COR-L47 (cell line): ENCODE measurements at regions not wholly inside any gene's neighbourhood (a gene's known extent, or its start where the extent isn't known, plus 50 kb on each side); places are given as distances from the start of the nearest gene placed in this dataset.
A peak's percentile ranks its signal among the peaks of the same experiment; 100 is the strongest.
"Not testable (repeated sequence)": the region's sequence is repeated elsewhere in the genome, so short reads cannot be mapped to it uniquely, and the experiment has no call there.

Experiments
- DNase-seq: peaks from one replicate; lab custom pipeline; 2025; lab: John Stamatoyannopoulos, UW

GRCh38 chr11:71182791-71183677 is 69.3 kb downstream of the SHANK2 start:
- DNase-seq: peak; percentile 75

DNA sequence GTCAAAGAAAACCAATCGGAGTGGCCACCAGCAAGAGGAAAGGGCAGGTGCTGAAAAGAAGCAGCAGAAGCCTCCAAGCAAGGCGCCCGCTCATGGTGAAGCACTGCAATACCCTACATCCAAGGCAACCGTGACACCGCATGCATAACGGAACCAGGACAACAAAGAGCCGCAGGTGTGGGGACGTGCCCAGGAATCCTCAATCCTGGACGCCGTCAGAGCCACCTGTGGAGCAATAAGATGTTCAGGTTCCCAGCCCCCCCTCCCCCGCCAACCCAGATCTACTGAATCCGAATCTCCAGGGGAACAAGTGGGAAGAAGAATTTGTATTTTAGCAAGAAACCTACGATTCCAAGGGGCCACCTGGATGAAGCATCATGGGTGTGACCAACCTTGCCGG is 70.8 kb downstream of the SHANK2 start:
- no peak for DNase-seq

- no peak for DNase-seq
Measured at GRCh38 chr11:71180694-71181470, 71.5 kb downstream of the SHANK2 start.

GRCh38 chr11:71179877-71180605 is 72.3 kb downstream of the SHANK2 start:
- no peak for DNase-seq

GRCh38 chr11:71178076-71178475 is 74.3 kb downstream of the SHANK2 start:
- no peak for DNase-seq

- no peak for DNase-seq
Measured at GRCh38 chr11:71176812-71177211, 75.6 kb downstream of the SHANK2 start.

DNA sequence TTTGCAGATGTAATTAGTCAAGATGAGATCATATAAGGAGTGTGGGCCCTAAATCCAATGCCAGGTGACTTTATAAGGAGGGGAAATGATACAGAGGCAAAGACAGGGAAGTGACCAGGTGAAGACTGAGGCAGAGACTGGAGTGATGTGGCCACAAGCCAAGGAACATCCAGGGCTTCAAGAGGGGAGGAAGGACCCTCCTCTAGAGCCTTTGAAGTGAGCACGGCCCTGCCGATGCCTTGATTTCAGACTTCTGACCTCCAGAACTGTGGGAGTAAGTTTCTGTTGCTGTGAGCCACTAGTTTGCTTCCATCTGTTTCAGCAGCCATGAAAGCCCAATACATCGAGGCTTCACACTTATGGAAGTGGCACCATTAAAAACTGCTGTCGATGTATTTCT is 78.7 kb downstream of the SHANK2 start:
- no peak for DNase-seq

- DNase-seq: no peak
Measured at GRCh38 chr11:71172680-71173079, 79.7 kb downstream of the SHANK2 start.

DNA sequence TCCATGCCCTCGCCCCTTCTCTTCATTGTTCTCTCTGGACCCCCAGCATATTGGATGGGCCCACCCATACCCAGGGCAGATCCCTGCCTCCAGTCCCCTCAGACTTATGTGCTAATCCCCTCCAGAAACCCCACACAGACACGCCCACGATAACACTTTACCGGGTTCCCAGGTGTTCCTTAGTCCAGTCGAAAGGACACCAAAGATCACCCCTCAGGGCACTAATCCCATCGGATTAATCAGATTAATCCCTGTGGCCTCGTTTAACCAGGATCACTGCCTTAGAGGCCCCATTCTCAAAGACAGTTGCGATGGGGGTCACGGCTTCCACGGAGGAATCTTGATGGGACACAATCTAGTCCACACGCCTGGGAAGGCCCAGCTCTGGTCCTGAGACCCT is 80.8 kb downstream of the SHANK2 start:
- no peak for DNase-seq

GRCh38 chr11:71170624-71171423 is 81.6 kb downstream of the SHANK2 start:
- DNase-seq: no peak

GRCh38 chr11:71169313-71169712 is 83.1 kb downstream of the SHANK2 start:
- no peak for DNase-seq

- not testable (repeated sequence) for DNase-seq
Measured at GRCh38 chr11:71167814-71168213, 84.6 kb downstream of the SHANK2 start.

GRCh38 chr11:71165771-71166170 is 86.6 kb downstream of the SHANK2 start:
- no peak for DNase-seq

GRCh38 chr11:71164621-71165020 is 87.8 kb downstream of the SHANK2 start:
- DNase-seq: no peak

DNA sequence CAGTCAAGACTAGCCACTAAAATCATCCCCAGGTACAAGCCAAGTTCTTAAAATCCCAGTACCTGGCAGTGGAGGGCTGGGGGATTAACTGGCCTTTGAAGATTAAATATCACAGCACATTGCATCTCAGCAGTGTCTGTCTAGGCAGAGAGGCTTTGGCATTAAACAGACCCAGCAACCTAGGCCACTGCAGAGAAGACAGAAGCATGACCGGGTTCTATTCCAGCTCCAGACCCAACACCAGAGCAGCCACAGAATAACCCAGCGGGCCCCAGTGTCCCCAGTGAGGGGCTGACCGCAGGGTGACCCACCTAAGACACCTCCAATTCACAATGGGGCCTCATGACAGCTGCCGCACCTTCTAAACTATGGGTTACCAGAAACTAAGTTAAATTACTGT is 88.2 kb downstream of the SHANK2 start:
- no peak for DNase-seq

- no peak for DNase-seq
Measured at GRCh38 chr11:71163371-71163770, 89.0 kb downstream of the SHANK2 start.

DNA sequence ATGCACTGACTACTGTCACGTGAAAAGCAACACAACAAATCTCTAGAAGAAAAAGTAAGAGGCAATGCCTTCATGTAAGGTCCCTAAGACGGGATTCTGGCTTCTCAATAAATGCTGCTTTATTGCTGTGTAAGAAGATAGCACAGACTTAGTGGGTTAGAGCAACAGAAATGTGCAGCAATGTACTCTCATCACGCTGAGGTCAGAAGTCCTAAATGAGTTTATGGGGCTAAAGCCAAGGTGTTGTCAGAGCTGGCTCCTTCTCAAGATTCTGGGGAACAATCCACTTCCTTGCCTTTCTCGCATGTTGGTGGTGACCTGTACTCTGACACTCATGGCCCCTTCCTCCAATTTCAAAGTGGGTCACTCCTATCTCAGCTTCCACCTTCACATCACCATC is 93.4 kb downstream of the SHANK2 start:
- no peak for DNase-seq

DNA sequence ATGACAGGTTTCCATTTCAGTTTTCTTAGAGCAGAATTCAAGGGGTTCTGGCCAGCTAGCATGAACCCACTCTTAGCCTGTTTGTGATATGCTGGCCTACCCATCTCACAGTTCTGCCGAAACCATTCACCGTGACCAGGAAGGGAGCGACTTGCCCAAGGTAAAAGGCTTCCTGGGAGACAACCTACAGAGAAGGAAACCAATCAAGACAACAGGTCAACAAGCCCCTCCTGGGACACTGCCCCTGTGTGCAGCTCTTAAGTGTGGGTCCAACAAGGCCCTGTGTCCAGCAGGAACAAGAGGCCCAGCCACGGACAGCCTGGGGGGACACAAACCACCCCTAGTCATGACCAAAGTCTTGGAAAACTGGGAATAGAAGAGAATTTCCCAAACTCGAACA is 94.7 kb downstream of the SHANK2 start:
- DNase-seq: not testable (repeated sequence)

GRCh38 chr11:71156301-71156700 is 96.1 kb downstream of the SHANK2 start:
- DNase-seq: no peak

DNA sequence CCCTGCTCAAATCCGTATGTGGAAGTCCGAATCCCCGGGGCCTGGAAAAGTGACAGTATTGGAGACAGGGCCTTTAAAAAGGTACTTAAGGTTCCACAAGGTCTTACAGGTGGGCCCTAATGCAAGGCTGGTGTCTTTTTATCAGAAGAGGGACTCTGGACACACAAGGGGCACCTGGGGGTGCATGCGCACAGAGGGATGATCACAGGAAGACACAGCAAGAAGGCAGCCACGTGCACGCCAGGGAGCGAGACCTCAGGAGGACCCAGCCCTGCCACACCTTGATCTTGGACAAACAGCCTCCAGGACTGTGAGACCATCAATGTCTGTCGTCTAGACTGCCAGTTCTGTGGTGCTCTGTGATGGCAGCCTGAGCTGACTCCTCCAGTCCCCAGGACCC is 96.5 kb downstream of the SHANK2 start:
- no peak for DNase-seq

DNA sequence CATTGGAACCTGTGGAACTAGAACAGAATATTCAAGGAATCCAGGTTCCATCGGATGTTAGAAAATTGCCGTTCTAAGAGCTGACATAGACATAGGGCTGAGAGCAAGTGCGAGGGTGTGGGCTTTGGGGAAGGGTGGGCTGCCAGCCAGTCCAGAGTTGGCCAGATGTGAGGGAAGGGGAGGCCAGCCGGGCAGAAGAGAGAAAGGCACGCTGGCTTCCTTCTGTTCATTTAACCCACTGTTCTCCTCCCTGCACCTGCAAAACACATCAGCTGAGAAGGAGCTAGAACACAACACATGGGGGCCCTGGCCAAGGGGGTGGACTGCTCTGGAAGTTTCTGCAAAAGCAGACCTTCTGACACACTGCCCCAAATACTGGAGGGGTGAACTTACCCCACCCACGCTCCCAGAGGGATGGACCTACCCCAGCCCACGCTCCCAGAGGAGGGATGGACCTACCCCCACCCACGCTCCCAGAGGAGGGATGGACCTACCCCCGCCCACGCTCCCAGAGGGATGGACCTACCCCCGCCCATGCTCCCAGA is 98.0 kb downstream of the SHANK2 start:
- no peak for DNase-seq
